ENCODE measurements at regions not wholly inside any gene's neighbourhood (a gene's known extent, or its start where the extent isn't known, plus 50 kb on each side); places are given as distances from the start of the nearest gene placed in this dataset.

DNA sequence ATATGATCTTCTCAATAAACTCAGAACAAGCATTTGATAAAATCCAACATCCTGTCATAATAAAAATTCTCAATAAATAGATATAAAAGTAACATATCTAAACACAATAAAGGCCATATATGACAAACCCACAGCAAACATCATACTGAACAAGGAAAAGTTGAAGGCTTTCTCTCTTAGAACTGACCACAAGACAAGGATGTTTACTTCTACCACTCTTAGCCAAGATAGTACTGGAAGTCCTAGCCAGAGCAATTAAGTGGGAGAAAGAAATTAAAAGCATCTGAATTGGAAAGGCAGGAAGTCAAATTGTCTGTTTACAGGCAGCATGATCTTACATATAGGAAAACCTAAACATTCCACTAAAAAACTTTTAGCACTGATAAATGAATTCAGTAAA, 510.9 kb downstream of the ANKRD7 start:
- Histone ChIP-seq H3K4me2 (ENCODE audit: control insufficient read depth, extremely low read depth, insufficient read depth, low read depth, low read length) (no peak overlapping the region), H3K79me2 (ENCODE audit: control insufficient read depth, insufficient read depth, low read length) (no peaks in the 10 kb centered on the region), H3K27me3 (ENCODE audit: control insufficient read depth, extremely low read depth, insufficient read depth, low read length) (no peaks in the 10 kb centered on the region), H4K20me1 (ENCODE audit: control insufficient read depth, extremely low read depth, insufficient read depth, low read length) (no peaks in the 10 kb centered on the region), H3K4me3 (ENCODE audit: control insufficient read depth in 2 of 3, extremely low read depth in 1 of 3, insufficient read depth in 2 of 3, low read depth in 1 of 3, low read length in 3 of 3) (no peak overlapping the region), H3K9ac (ENCODE audit: control insufficient read depth, extremely low read depth, insufficient read depth, low read length) (no peak overlapping the region), H3K9me3 (ENCODE audit: control insufficient read depth, low read depth, low read length) (no peaks in the 10 kb centered on the region), H3K27ac (ENCODE audit: control insufficient read depth, insufficient read depth, low read length) (no peak overlapping the region), H3K9me1 (ENCODE audit: control insufficient read depth, extremely low read depth, insufficient read depth, low read length) (no peaks in the 10 kb centered on the region), H2AFZ (ENCODE audit: control insufficient read depth, low read length) (no peak overlapping the region), H3K4me1 (ENCODE audit: control insufficient read depth, extremely low read depth, insufficient read depth, low read length) (no peaks in the 10 kb centered on the region), H3K36me3 (ENCODE audit: control insufficient read depth in 2 of 2, extremely low read depth in 1 of 2, insufficient read depth in 2 of 2, low read length in 2 of 2) (no peaks in the 10 kb centered on the region)
- no peak for TF ChIP-seq EZH2 (IDR thresholded peaks at IDR 0.05; ENCODE audit: low read length)
- TF ChIP-seq, protein P1, sequence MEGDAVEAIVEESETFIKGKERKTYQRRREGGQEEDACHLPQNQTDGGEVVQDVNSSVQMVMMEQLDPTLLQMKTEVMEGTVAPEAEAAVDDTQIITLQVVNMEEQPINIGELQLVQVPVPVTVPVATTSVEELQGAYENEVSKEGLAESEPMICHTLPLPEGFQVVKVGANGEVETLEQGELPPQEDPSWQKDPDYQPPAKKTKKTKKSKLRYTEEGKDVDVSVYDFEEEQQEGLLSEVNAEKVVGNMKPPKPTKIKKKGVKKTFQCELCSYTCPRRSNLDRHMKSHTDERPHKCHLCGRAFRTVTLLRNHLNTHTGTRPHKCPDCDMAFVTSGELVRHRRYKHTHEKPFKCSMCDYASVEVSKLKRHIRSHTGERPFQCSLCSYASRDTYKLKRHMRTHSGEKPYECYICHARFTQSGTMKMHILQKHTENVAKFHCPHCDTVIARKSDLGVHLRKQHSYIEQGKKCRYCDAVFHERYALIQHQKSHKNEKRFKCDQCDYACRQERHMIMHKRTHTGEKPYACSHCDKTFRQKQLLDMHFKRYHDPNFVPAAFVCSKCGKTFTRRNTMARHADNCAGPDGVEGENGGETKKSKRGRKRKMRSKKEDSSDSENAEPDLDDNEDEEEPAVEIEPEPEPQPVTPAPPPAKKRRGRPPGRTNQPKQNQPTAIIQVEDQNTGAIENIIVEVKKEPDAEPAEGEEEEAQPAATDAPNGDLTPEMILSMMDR (optimal IDR thresholded peaks at IDR 0.05 in 1 of 3, IDR thresholded peaks at IDR 0.05 in 1 of 3, conservative IDR thresholded peaks at IDR 0.05 in 1 of 3; ENCODE audit: extremely low read depth in 1 of 3, insufficient read depth in 2 of 3, low read length in 3 of 3) = no peak
- no peak for DNase-seq (ENCODE audit: low read depth, low spot score)
- dilution Hi-C loops (cut with MboI; ENCODE audit: extremely low pct_ligation_motif_present, low sequenced_read_pairs) = no loop called here
- no peak for FAIRE-seq

DNA sequence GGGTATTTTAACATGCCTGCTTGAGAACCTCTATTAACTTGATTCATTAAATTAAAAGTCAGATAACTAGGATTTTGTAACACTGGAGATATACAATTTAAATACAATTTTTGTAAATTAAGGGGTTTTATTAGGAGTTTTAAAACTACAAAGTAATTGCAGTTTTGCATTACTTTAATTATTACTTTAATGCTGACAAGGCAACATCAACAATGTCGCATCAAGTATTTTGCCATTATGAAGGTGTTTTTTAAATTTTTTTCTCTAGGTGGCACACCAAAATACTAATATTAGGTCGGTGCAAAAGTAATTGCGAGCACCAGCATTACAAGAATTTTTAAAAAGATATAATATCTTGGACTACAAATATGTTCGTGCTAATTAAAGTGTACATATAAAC, 513.4 kb downstream of the ANKRD7 start:
- Histone ChIP-seq H3K36me3 (ENCODE audit: control insufficient read depth in 2 of 2, extremely low read depth in 1 of 2, insufficient read depth in 2 of 2, low read length in 2 of 2) (no peaks in the 10 kb centered on the region), H3K27me3 (ENCODE audit: control insufficient read depth, extremely low read depth, insufficient read depth, low read length) (no peaks in the 10 kb centered on the region), H3K9ac (ENCODE audit: control insufficient read depth, extremely low read depth, insufficient read depth, low read length) (no peak overlapping the region), H3K4me3 (ENCODE audit: control insufficient read depth in 2 of 3, extremely low read depth in 1 of 3, insufficient read depth in 2 of 3, low read depth in 1 of 3, low read length in 3 of 3) (no peak overlapping the region), H3K79me2 (ENCODE audit: control insufficient read depth, insufficient read depth, low read length) (no peaks in the 10 kb centered on the region), H3K4me2 (ENCODE audit: control insufficient read depth, extremely low read depth, insufficient read depth, low read depth, low read length) (no peak overlapping the region), H3K9me1 (ENCODE audit: control insufficient read depth, extremely low read depth, insufficient read depth, low read length) (no peaks in the 10 kb centered on the region), H4K20me1 (ENCODE audit: control insufficient read depth, extremely low read depth, insufficient read depth, low read length) (no peaks in the 10 kb centered on the region), H3K9me3 (ENCODE audit: control insufficient read depth, low read depth, low read length) (no peaks in the 10 kb centered on the region), H3K27ac (ENCODE audit: control insufficient read depth, insufficient read depth, low read length) (no peak overlapping the region), H2AFZ (ENCODE audit: control insufficient read depth, low read length) (no peak overlapping the region), H3K4me1 (ENCODE audit: control insufficient read depth, extremely low read depth, insufficient read depth, low read length) (no peaks in the 10 kb centered on the region)
- dilution Hi-C loops (cut with MboI; ENCODE audit: extremely low pct_ligation_motif_present, low sequenced_read_pairs) = no loop called here
- FAIRE-seq (no peak), DNase-seq (ENCODE audit: low read depth, low spot score) (no peak)
- no peak for TF ChIP-seq EZH2 (IDR thresholded peaks at IDR 0.05; ENCODE audit: low read length)
- TF ChIP-seq, protein P1 (optimal IDR thresholded peaks at IDR 0.05 in 1 of 3, IDR thresholded peaks at IDR 0.05 in 1 of 3, conservative IDR thresholded peaks at IDR 0.05 in 1 of 3; ENCODE audit: extremely low read depth in 1 of 3, insufficient read depth in 2 of 3, low read length in 3 of 3) = no peak

All from keratinocyte (primary cell).